GM12874 (cell line): ENCODE measurements at regions not wholly inside any gene's neighbourhood (a gene's known extent, or its start where the extent isn't known, plus 50 kb on each side); places are given as distances from the start of the nearest gene placed in this dataset.

ENCODE experiments used
- CTCF ChIP-seq: IDR thresholded peaks from 2 replicates; pipeline ENCODE4 v1.5.1; 2011; ENCODE audit warnings: low read depth, mild to moderate bottlenecking, control low read depth, low read length, moderate library complexity; ENCODE audit not compliant: insufficient read depth

- TF ChIP-seq CTCF = no peak
Observed at GRCh38 chr19:20414120-20414519, 151.5 kb downstream of the ZNF737 start.

GRCh38 chr19:20413705-20414104, 151.9 kb downstream of the ZNF737 start:
- no peak for TF ChIP-seq CTCF

- TF ChIP-seq CTCF = no peak
Observed at GRCh38 chr19:20412846-20413245, 152.7 kb downstream of the ZNF737 start.

- no peak for TF ChIP-seq CTCF
Observed at GRCh38 chr19:20397292-20397691, 168.3 kb downstream of the ZNF737 start.

- no peak for TF ChIP-seq CTCF
Observed at GRCh38 chr19:20388706-20389225, 176.8 kb downstream of the ZNF737 start.

- no peak for TF ChIP-seq CTCF
Observed at GRCh38 chr19:20385061-20385460, 180.5 kb downstream of the ZNF737 start.

GRCh38 chr19:20371911-20372310, 193.7 kb downstream of the ZNF737 start:
- no peak for TF ChIP-seq CTCF

- TF ChIP-seq CTCF = no peak
Observed at GRCh38 chr19:20367811-20368294, 197.7 kb downstream of the ZNF737 start.
